Immature natural killer cell (primary cell): ENCODE measurements at regions not wholly inside any gene's neighbourhood (a gene's known extent, or its start where the extent isn't known, plus 50 kb on each side); places are given as distances from the start of the nearest gene placed in this dataset.
"Not testable (repeated sequence)": the region's sequence is repeated elsewhere in the genome, so short reads cannot be mapped to it uniquely, and the experiment has no call there.

ENCODE experiments used
- DNase-seq, 3 donors: peaks; one replicate each; pipeline ENCODE4 v3.0.0; 2022; ENCODE audit warnings: mixed read lengths in 1 of 3
- H3K27ac Mint-ChIP-seq, 6 donors: one replicate each; pipeline ENCODE4 v1.8.0; 2020; ENCODE audit warnings: mixed read lengths in 6 of 6, mild to moderate bottlenecking in 5 of 6, inconsistent platforms in 4 of 6, moderate library complexity in 3 of 6
- H3K27me3 Mint-ChIP-seq, 3 donors: one replicate each; pipeline ENCODE4 v1.8.0; 2020 to 2021; ENCODE audit warnings: low read depth in 3 of 3, mild to moderate bottlenecking in 3 of 3, mixed read lengths in 3 of 3, moderate library complexity in 3 of 3, inconsistent platforms in 1 of 3
- H3K36me3 Mint-ChIP-seq, 3 donors: one replicate each; pipeline ENCODE4 v1.8.0; 2020; ENCODE audit warnings: mixed read lengths in 3 of 3, inconsistent platforms in 2 of 3, mild to moderate bottlenecking in 2 of 3
- H3K4me1 Mint-ChIP-seq, 2 donors: one replicate each; pipeline ENCODE4 v1.8.0; 2020; ENCODE audit warnings: inconsistent platforms in 2 of 2, mild to moderate bottlenecking in 2 of 2, mixed read lengths in 2 of 2, moderate library complexity in 1 of 2
- H3K4me3 Mint-ChIP-seq, 5 donors: one replicate each; pipeline ENCODE4 v1.8.0; 2020; ENCODE audit warnings: mild to moderate bottlenecking in 5 of 5, mixed read lengths in 5 of 5, inconsistent platforms in 3 of 5, moderate library complexity in 3 of 5
- H3K9me3 Mint-ChIP-seq, 6 donors: one replicate each; pipeline ENCODE4 v1.8.0; 2020; ENCODE audit warnings: mild to moderate bottlenecking in 6 of 6, mixed read lengths in 6 of 6, inconsistent platforms in 4 of 6, moderate library complexity in 3 of 6

- Mint-ChIP-seq H3K36me3 (no peaks in the 10 kb centered on the region), H3K9me3 (peaks cover 0 to 13% (median 0%) of the 10 kb centered on the region in 6 donors), H3K27me3 (peaks cover 0 to 2% (median 1%) of the 10 kb centered on the region in 3 donors), H3K4me1 (no peaks in the 10 kb centered on the region), H3K27ac (no peak overlapping the region), H3K4me3 (no peak overlapping the region)
- no peak for DNase-seq
Observed at GRCh38 chr3:36149447-36149865, 230.8 kb upstream of the STAC start.

- Mint-ChIP-seq H3K4me1 (no peaks in the 10 kb centered on the region), H3K9me3 (peaks cover 0 to 8% (median 2%) of the 10 kb centered on the region in 6 donors), H3K27me3 (peaks cover 0 to 2% (median 0%) of the 10 kb centered on the region in 3 donors), H3K4me3 (no peak overlapping the region), H3K36me3 (no peaks in the 10 kb centered on the region), H3K27ac (no peak overlapping the region)
- no peak for DNase-seq
Observed at GRCh38 chr3:36155515-36155914, 224.8 kb upstream of the STAC start.

- peaks cover 0 to 2% (median 1%) of the 10 kb centered on the region in 3 donors for H3K27me3 Mint-ChIP-seq
- H3K4me3 Mint-ChIP-seq, result no peak overlapping the region
- H3K36me3 Mint-ChIP-seq, result no peaks in the 10 kb centered on the region
- no peak overlapping the region for H3K27ac Mint-ChIP-seq
- H3K4me1 Mint-ChIP-seq, result no peaks in the 10 kb centered on the region
- no peak for DNase-seq
- peaks cover 0 to 9% (median 3%) of the 10 kb centered on the region in 6 donors for H3K9me3 Mint-ChIP-seq
Observed at GRCh38 chr3:36164400-36164799, 215.9 kb upstream of the STAC start.

GRCh38 chr3:36165509-36166290 is 214.6 kb upstream of the STAC start:
- Mint-ChIP-seq H3K27ac (no peak overlapping the region), H3K4me3 (no peak overlapping the region), H3K27me3 (peaks cover 0 to 2% (median 1%) of the 10 kb centered on the region in 3 donors), H3K9me3 (peaks cover 0 to 9% (median 3%) of the 10 kb centered on the region in 6 donors), H3K4me1 (no peaks in the 10 kb centered on the region), H3K36me3 (no peaks in the 10 kb centered on the region)
- DNase-seq, result no peak

- no peak overlapping the region for H3K27ac Mint-ChIP-seq
Observed at GRCh38 chr3:36166477-36166876, 213.8 kb upstream of the STAC start.

GRCh38 chr3:36172699-36173098 is 207.6 kb upstream of the STAC start:
- H3K36me3 Mint-ChIP-seq, result no peaks in the 10 kb centered on the region
- no peaks in the 10 kb centered on the region for H3K4me1 Mint-ChIP-seq
- no peak for DNase-seq
- H3K27me3 Mint-ChIP-seq, result no peaks in the 10 kb centered on the region
- H3K4me3 Mint-ChIP-seq, result no peak overlapping the region
- H3K9me3 Mint-ChIP-seq, result peaks cover 0 to 6% (median 2%) of the 10 kb centered on the region in 6 donors
- H3K27ac Mint-ChIP-seq, result no peak overlapping the region

More at GRCh38 chr3:36166477-36166876, 213.8 kb upstream of the STAC start:
- Mint-ChIP-seq H3K4me1 (no peaks in the 10 kb centered on the region), H3K4me3 (no peak overlapping the region), H3K9me3 (peaks cover 0 to 9% (median 3%) of the 10 kb centered on the region in 6 donors), H3K36me3 (no peaks in the 10 kb centered on the region), H3K27me3 (peaks cover 0 to 2% (median 0%) of the 10 kb centered on the region in 3 donors)
- no peak for DNase-seq

GRCh38 chr3:36175113-36175812 is 205.0 kb upstream of the STAC start:
- Mint-ChIP-seq H3K9me3 (peaks cover 0 to 5% (median 3%) of the 10 kb centered on the region in 6 donors), H3K27me3 (no peaks in the 10 kb centered on the region), H3K36me3 (no peaks in the 10 kb centered on the region), H3K4me3 (no peak overlapping the region), H3K4me1 (no peaks in the 10 kb centered on the region), H3K27ac (no peak overlapping the region)
- DNase-seq, result no peak

GRCh38 chr3:36175916-36176461 is 204.3 kb upstream of the STAC start:
- H3K27ac Mint-ChIP-seq, result no peak overlapping the region
- no peaks in the 10 kb centered on the region for H3K27me3 Mint-ChIP-seq
- H3K4me1 Mint-ChIP-seq, result no peaks in the 10 kb centered on the region
- DNase-seq, result no peak
- H3K9me3 Mint-ChIP-seq, result peaks cover 0 to 4% (median 3%) of the 10 kb centered on the region in 6 donors
- H3K36me3 Mint-ChIP-seq, result no peaks in the 10 kb centered on the region
- H3K4me3 Mint-ChIP-seq, result no peak overlapping the region

GRCh38 chr3:36178018-36178417 is 202.3 kb upstream of the STAC start:
- no peak for DNase-seq
- no peaks in the 10 kb centered on the region for H3K27me3 Mint-ChIP-seq
- H3K4me1 Mint-ChIP-seq, result no peaks in the 10 kb centered on the region
- H3K27ac Mint-ChIP-seq, result no peak overlapping the region
- H3K4me3 Mint-ChIP-seq, result no peak overlapping the region
- no peaks in the 10 kb centered on the region for H3K36me3 Mint-ChIP-seq
- peaks cover 0 to 4% (median under 1%) of the 10 kb centered on the region in 6 donors for H3K9me3 Mint-ChIP-seq

- Mint-ChIP-seq H3K4me3 (no peak overlapping the region), H3K4me1 (no peaks in the 10 kb centered on the region), H3K27ac (no peak overlapping the region), H3K27me3 (peaks cover 0 to 3% (median 0%) of the 10 kb centered on the region in 3 donors), H3K9me3 (peaks cover 0 to 13% (median 1%) of the 10 kb centered on the region in 6 donors), H3K36me3 (no peaks in the 10 kb centered on the region)
- DNase-seq, result no peak
Observed at GRCh38 chr3:36182024-36182423, 198.3 kb upstream of the STAC start.

GRCh38 chr3:36187197-36187596 is 193.1 kb upstream of the STAC start:
- H3K4me3 Mint-ChIP-seq, H3K27me3 Mint-ChIP-seq, DNase-seq, H3K36me3 Mint-ChIP-seq, H3K27ac Mint-ChIP-seq, H3K4me1 Mint-ChIP-seq: not testable (repeated sequence)
- peaks cover 0 to 17% (median 10%) of the 10 kb centered on the region in 6 donors for H3K9me3 Mint-ChIP-seq

- no peak for DNase-seq
- H3K9me3 Mint-ChIP-seq, result peaks cover 2 to 11% (median 5%) of the 10 kb centered on the region in 6 donors
- peaks cover 0 to 1% (median 0%) of the 10 kb centered on the region in 3 donors for H3K27me3 Mint-ChIP-seq
- H3K4me1 Mint-ChIP-seq, result no peaks in the 10 kb centered on the region
- no peak overlapping the region for H3K4me3 Mint-ChIP-seq
- no peak overlapping the region for H3K27ac Mint-ChIP-seq
- peaks cover 0 to 4% (median 0%) of the 10 kb centered on the region in 3 donors for H3K36me3 Mint-ChIP-seq
Observed at GRCh38 chr3:36192901-36193300, 187.4 kb upstream of the STAC start.

GRCh38 chr3:36193448-36193847 is 186.9 kb upstream of the STAC start:
- no peak overlapping the region for H3K27ac Mint-ChIP-seq
- H3K27me3 Mint-ChIP-seq, result peaks cover 0 to 1% (median 0%) of the 10 kb centered on the region in 3 donors
- H3K36me3 Mint-ChIP-seq, result peaks cover 0 to 4% (median 0%) of the 10 kb centered on the region in 3 donors
- H3K9me3 Mint-ChIP-seq, result peaks cover 2 to 11% (median 4%) of the 10 kb centered on the region in 6 donors
- no peak for DNase-seq
- no peaks in the 10 kb centered on the region for H3K4me1 Mint-ChIP-seq
- no peak overlapping the region for H3K4me3 Mint-ChIP-seq

- no peak overlapping the region for H3K4me3 Mint-ChIP-seq
- no peak overlapping the region for H3K27ac Mint-ChIP-seq
- peaks cover 0 to 10% (median 4%) of the 10 kb centered on the region in 6 donors for H3K9me3 Mint-ChIP-seq
- peaks cover 0 to 4% (median 0%) of the 10 kb centered on the region in 3 donors for H3K36me3 Mint-ChIP-seq
- DNase-seq, result no peak
- H3K27me3 Mint-ChIP-seq, result peaks cover 0 to 1% (median 0%) of the 10 kb centered on the region in 3 donors
- H3K4me1 Mint-ChIP-seq, result no peaks in the 10 kb centered on the region
Observed at GRCh38 chr3:36196058-36196457, 184.2 kb upstream of the STAC start.
